ENCODE measurements at regions not wholly inside any gene's neighbourhood (a gene's known extent, or its start where the extent isn't known, plus 50 kb on each side); places are given as distances from the start of the nearest gene placed in this dataset.

GRCh38 chr22:25406510-25407210 lies 157.8 kb upstream of the GRK3 start:
- Histone ChIP-seq H3K27ac (no peak overlapping the region), H3K9ac (no peak overlapping the region), H3K27me3 (replicated peaks; ENCODE audit: insufficient read depth) (no peaks in the 10 kb centered on the region), H4K20me1 (ENCODE audit: insufficient read depth) (no peaks in the 10 kb centered on the region), H3K9me3 (ENCODE audit: low read depth) (no peaks in the 10 kb centered on the region), H3K4me2 (ENCODE audit: unreplicated experiment) (no peak overlapping the region), H3K9me2 (ENCODE audit: insufficient read depth) (no peaks in the 10 kb centered on the region), H3K4me3 (no peak overlapping the region), H3K4me1 (ENCODE audit: insufficient read depth) (peaks cover 18% of the 10 kb centered on the region), H2AFZ (no peak overlapping the region), H3K36me3 (ENCODE audit: low read depth) (no peaks in the 10 kb centered on the region), H3F3A (ENCODE audit: insufficient read depth) (peaks cover 12% of the 10 kb centered on the region), H3K79me2 (ENCODE audit: insufficient read depth) (peaks cover 25% of the 10 kb centered on the region)
- no peak for DNase-seq
- WGBS, 2 experiments (ENCODE audit: low coverage in 1 of 2, low lambda C conversion rate in 2 of 2, missing lambda C conversion rate in 2 of 2): 96 to 99% methylated on average over 10 of the region's 10 CpGs
- TF ChIP-seq EZH2 (IDR thresholded peaks at IDR 0.05; ENCODE audit: insufficient read depth, poor library complexity, severe bottlenecking): no peak
- TF ChIP-seq EZH2phosphoT487 (IDR thresholded peaks at IDR 0.05; ENCODE audit: insufficient read depth, low read depth): no peak
- in situ Hi-C loops (cut with MboI): no loop called here

DNA sequence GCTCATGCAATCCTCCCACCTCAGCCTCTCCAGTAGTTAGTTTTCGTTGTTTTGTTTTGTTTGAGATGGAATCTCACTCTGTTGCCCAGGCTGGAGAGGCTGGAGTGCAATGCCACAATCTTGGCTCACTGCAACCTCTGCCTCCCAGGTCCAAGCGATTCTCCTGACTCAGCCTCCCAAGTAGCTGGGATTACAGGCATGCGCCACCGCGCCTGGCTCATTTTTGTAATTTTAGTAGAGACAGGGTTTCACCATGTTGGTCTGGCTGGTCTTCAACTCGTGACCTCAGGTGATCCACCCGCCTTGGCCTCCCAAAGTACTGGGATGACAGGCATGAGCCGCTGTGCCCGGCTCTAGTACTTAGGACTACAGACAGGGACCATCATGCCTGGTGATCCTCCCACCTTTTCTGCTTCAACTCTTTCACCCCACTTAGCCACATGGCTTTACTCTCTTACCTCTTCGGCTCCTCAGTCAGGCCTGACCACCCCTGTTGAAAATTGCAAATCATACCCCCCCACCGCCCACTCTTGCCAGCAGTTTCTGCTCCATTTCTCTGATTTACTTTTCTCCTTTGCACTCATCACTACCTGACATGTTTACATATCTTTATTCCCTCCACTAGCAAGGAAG lies 157.1 kb upstream of the GRK3 start:
- TF ChIP-seq EZH2 (IDR thresholded peaks at IDR 0.05; ENCODE audit: insufficient read depth, poor library complexity, severe bottlenecking) (no peak), EZH2phosphoT487 (IDR thresholded peaks at IDR 0.05; ENCODE audit: insufficient read depth, low read depth) (no peak)
- no peak overlapping the region for H3K27ac ChIP-seq
- H3K27me3 ChIP-seq (replicated peaks; ENCODE audit: insufficient read depth): no peaks in the 10 kb centered on the region
- in situ Hi-C loops (cut with MboI): no loop called here
- H3F3A ChIP-seq (ENCODE audit: insufficient read depth): peaks cover 12% of the 10 kb centered on the region
- H3K4me1 ChIP-seq (ENCODE audit: insufficient read depth): peaks cover 18% of the 10 kb centered on the region
- H4K20me1 ChIP-seq (ENCODE audit: insufficient read depth): no peaks in the 10 kb centered on the region
- H3K4me2 ChIP-seq (ENCODE audit: unreplicated experiment): no peak overlapping the region
- no peak overlapping the region for H3K4me3 ChIP-seq
- H3K9ac ChIP-seq: no peak overlapping the region
- no peak for DNase-seq
- H3K9me3 ChIP-seq (ENCODE audit: low read depth): no peaks in the 10 kb centered on the region
- H3K36me3 ChIP-seq (ENCODE audit: low read depth): no peaks in the 10 kb centered on the region
- WGBS, 2 experiments (ENCODE audit: low coverage in 1 of 2, low lambda C conversion rate in 2 of 2, missing lambda C conversion rate in 2 of 2): 94 to 95% methylated on average over 11 of the region's 11 CpGs
- H3K79me2 ChIP-seq (ENCODE audit: insufficient read depth): peaks cover 18% of the 10 kb centered on the region
- H3K9me2 ChIP-seq (ENCODE audit: insufficient read depth): no peaks in the 10 kb centered on the region
- H2AFZ ChIP-seq: no peak overlapping the region

DNA sequence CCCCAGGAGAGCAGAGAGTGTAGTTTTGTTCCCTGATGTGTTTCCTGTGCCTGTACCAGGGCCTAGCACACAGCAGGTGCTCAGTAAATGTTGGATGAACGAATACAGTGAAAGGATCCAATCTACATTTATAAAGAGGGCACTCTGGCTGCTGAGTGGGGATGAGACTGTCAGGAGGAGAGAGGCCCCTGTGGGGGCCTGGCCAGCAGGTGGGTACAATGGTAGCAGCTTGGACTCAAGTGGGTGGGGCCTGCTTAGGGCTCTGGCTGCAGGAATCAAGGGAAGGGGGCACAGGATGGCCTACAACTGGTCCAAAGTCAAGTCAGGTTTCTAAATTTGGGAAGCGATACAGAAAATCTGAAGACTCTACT lies 156.6 kb upstream of the GRK3 start:
- DNase-seq: no peak
- Histone ChIP-seq H3K9ac (no peak overlapping the region), H3K36me3 (ENCODE audit: low read depth) (no peaks in the 10 kb centered on the region), H3K79me2 (ENCODE audit: insufficient read depth) (peaks cover 13% of the 10 kb centered on the region), H4K20me1 (ENCODE audit: insufficient read depth) (no peaks in the 10 kb centered on the region), H3K9me3 (ENCODE audit: low read depth) (no peaks in the 10 kb centered on the region), H3K9me2 (ENCODE audit: insufficient read depth) (no peaks in the 10 kb centered on the region), H3F3A (ENCODE audit: insufficient read depth) (peaks cover 12% of the 10 kb centered on the region), H3K4me3 (no peak overlapping the region), H3K4me2 (ENCODE audit: unreplicated experiment) (no peak overlapping the region), H3K27me3 (replicated peaks; ENCODE audit: insufficient read depth) (no peaks in the 10 kb centered on the region), H3K27ac (no peak overlapping the region), H3K4me1 (ENCODE audit: insufficient read depth) (peaks cover 14% of the 10 kb centered on the region), H2AFZ (no peak overlapping the region)
- TF ChIP-seq EZH2phosphoT487 (IDR thresholded peaks at IDR 0.05; ENCODE audit: insufficient read depth, low read depth) (no peak), EZH2 (IDR thresholded peaks at IDR 0.05; ENCODE audit: insufficient read depth, poor library complexity, severe bottlenecking) (no peak)
- in situ Hi-C loops (cut with MboI): no loop called here
- 84 to 87% methylated on average over 2 of the region's 2 CpGs for WGBS, 2 experiments (ENCODE audit: low coverage in 1 of 2, low lambda C conversion rate in 2 of 2, missing lambda C conversion rate in 2 of 2)

DNA sequence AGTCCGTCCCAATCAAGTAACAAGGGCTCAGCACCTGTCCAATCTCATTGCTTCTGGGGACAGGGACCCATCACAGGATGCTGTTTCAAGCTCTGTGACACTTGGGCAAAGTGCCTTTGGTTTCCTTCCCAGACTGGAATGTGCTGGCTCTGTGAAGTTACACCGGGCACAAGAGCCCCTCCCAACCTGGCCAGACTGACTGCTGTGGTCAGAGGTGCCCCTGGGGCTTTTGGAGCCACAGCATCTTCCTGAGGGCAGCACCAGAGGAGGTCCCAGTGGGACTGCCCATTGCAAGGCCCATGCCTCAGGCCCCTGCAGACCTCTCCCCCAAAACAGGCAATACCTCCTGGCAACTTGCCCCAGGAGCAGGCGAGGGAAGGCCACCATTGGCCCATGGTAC lies 155.2 kb upstream of the GRK3 start:
- in situ Hi-C loops (cut with MboI): no loop called here
- Histone ChIP-seq H3K4me1 (ENCODE audit: insufficient read depth) (peaks cover under 1% of the 10 kb centered on the region), H3K9me2 (ENCODE audit: insufficient read depth) (no peaks in the 10 kb centered on the region), H2AFZ (no peak overlapping the region), H3K9me3 (ENCODE audit: low read depth) (no peaks in the 10 kb centered on the region), H4K20me1 (ENCODE audit: insufficient read depth) (no peaks in the 10 kb centered on the region), H3K9ac (no peak overlapping the region), H3K79me2 (ENCODE audit: insufficient read depth) (no peaks in the 10 kb centered on the region; the same call in 1 of the 2 replicates), H3K27ac (no peak overlapping the region), H3K36me3 (ENCODE audit: low read depth) (no peaks in the 10 kb centered on the region), H3K4me3 (no peak overlapping the region), H3F3A (ENCODE audit: insufficient read depth) (no peaks in the 10 kb centered on the region), H3K27me3 (replicated peaks; ENCODE audit: insufficient read depth) (no peaks in the 10 kb centered on the region), H3K4me2 (ENCODE audit: unreplicated experiment) (no peak overlapping the region)
- WGBS, 2 experiments (ENCODE audit: low coverage in 1 of 2, low lambda C conversion rate in 2 of 2, missing lambda C conversion rate in 2 of 2): 40 to 41% methylated on average over 3 of the region's 3 CpGs
- no peak for DNase-seq
- no peak for TF ChIP-seq EZH2 (IDR thresholded peaks at IDR 0.05; ENCODE audit: insufficient read depth, poor library complexity, severe bottlenecking)

Measured in GM23248 (cell line).